ENCODE measurements at regions not wholly inside any gene's neighbourhood (a gene's known extent, or its start where the extent isn't known, plus 50 kb on each side); places are given as distances from the start of the nearest gene placed in this dataset.

DNA sequence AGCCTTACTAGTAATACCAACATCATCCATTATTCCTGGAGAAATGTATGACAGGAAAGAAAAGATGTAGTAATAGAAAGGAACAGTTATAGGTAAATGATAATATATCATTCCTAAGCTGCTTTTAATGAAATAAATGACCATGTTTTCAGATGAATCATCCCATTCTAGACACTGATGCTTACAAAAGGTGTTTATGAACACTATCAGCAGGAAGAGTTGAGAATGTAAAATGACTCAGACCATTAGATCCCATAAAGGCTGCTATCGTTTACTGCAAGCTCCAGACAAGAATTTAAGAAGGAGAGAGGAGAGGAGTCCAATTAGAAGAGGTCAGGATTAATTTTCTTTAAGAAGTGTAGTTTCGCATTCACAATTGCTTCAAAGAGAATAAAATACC is 1033.5 kb downstream of the EFNA5 start (continued):
- TF ChIP-seq CBX3 (IDR thresholded peaks at IDR 0.05; ENCODE audit: low read depth) (no peak), FOSL1 (IDR thresholded peaks at IDR 0.05; ENCODE audit: low read depth) (no peak)

DNA sequence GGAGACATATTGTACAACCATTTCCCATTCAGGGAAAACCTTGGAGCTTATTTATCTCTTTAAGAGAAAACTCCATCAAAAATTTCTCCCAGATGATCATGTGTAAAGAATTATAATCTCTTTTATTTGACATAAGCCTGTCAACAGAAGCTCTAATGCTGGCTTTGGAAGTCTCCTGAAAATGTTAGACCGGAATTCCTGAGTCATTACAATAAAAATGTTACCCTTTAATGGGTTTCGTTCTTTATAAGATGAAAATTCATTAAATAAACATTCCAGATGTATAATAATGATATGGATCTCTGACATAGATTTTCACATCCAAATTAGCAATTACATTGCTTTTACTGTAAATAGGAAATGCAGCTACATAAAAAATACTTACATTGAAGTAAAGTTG is 1036.4 kb downstream of the EFNA5 start:
- intact Hi-C loops (cut with micrococcal nuclease) = no loop called here
- BruUV-seq (replicated peaks) = no TSS peak
- no peak overlapping the region for H3K4me2 ChIP-seq (ENCODE audit: low read length)

More for the DNA sequence above, 1036.4 kb downstream of the EFNA5 start:
- no peaks in the 10 kb centered on the region for H3K4me1 ChIP-seq (ENCODE audit: control insufficient read depth in 1 of 2, insufficient read depth in 2 of 2, low read length in 2 of 2)
- no peak for TF ChIP-seq EGR1 (IDR thresholded peaks at IDR 0.05; ENCODE audit: low read depth)
- TF ChIP-seq, protein P1, sequence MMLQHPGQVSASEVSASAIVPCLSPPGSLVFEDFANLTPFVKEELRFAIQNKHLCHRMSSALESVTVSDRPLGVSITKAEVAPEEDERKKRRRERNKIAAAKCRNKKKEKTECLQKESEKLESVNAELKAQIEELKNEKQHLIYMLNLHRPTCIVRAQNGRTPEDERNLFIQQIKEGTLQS (IDR thresholded peaks at IDR 0.05) = no peak
- no peak for TF ChIP-seq FOSL1 (IDR thresholded peaks at IDR 0.05; ENCODE audit: low read depth)
- TF ChIP-seq, protein P2, sequence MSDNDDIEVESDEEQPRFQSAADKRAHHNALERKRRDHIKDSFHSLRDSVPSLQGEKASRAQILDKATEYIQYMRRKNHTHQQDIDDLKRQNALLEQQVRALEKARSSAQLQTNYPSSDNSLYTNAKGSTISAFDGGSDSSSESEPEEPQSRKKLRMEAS (IDR thresholded peaks at IDR 0.05) = no peak
- TF ChIP-seq, protein P3, sequence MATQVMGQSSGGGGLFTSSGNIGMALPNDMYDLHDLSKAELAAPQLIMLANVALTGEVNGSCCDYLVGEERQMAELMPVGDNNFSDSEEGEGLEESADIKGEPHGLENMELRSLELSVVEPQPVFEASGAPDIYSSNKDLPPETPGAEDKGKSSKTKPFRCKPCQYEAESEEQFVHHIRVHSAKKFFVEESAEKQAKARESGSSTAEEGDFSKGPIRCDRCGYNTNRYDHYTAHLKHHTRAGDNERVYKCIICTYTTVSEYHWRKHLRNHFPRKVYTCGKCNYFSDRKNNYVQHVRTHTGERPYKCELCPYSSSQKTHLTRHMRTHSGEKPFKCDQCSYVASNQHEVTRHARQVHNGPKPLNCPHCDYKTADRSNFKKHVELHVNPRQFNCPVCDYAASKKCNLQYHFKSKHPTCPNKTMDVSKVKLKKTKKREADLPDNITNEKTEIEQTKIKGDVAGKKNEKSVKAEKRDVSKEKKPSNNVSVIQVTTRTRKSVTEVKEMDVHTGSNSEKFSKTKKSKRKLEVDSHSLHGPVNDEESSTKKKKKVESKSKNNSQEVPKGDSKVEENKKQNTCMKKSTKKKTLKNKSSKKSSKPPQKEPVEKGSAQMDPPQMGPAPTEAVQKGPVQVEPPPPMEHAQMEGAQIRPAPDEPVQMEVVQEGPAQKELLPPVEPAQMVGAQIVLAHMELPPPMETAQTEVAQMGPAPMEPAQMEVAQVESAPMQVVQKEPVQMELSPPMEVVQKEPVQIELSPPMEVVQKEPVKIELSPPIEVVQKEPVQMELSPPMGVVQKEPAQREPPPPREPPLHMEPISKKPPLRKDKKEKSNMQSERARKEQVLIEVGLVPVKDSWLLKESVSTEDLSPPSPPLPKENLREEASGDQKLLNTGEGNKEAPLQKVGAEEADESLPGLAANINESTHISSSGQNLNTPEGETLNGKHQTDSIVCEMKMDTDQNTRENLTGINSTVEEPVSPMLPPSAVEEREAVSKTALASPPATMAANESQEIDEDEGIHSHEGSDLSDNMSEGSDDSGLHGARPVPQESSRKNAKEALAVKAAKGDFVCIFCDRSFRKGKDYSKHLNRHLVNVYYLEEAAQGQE (IDR thresholded peaks at IDR 0.05; ENCODE audit: low read depth) = no peak
- no peak for TF ChIP-seq EZH2 (IDR thresholded peaks at IDR 0.05)
- TF ChIP-seq JUND (IDR thresholded peaks at IDR 0.05) = no peak
- TF ChIP-seq, protein P4, sequence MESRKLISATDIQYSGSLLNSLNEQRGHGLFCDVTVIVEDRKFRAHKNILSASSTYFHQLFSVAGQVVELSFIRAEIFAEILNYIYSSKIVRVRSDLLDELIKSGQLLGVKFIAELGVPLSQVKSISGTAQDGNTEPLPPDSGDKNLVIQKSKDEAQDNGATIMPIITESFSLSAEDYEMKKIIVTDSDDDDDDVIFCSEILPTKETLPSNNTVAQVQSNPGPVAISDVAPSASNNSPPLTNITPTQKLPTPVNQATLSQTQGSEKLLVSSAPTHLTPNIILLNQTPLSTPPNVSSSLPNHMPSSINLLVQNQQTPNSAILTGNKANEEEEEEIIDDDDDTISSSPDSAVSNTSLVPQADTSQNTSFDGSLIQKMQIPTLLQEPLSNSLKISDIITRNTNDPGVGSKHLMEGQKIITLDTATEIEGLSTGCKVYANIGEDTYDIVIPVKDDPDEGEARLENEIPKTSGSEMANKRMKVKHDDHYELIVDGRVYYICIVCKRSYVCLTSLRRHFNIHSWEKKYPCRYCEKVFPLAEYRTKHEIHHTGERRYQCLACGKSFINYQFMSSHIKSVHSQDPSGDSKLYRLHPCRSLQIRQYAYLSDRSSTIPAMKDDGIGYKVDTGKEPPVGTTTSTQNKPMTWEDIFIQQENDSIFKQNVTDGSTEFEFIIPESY (IDR thresholded peaks at IDR 0.05; ENCODE audit: extremely low read depth, insufficient replicate concordance, low read length) = no peak
- no peak for TF ChIP-seq ZFX (IDR thresholded peaks at IDR 0.05)
- no peak for TF ChIP-seq SRF (IDR thresholded peaks at IDR 0.05; ENCODE audit: low read depth)
- TF ChIP-seq, protein P5, sequence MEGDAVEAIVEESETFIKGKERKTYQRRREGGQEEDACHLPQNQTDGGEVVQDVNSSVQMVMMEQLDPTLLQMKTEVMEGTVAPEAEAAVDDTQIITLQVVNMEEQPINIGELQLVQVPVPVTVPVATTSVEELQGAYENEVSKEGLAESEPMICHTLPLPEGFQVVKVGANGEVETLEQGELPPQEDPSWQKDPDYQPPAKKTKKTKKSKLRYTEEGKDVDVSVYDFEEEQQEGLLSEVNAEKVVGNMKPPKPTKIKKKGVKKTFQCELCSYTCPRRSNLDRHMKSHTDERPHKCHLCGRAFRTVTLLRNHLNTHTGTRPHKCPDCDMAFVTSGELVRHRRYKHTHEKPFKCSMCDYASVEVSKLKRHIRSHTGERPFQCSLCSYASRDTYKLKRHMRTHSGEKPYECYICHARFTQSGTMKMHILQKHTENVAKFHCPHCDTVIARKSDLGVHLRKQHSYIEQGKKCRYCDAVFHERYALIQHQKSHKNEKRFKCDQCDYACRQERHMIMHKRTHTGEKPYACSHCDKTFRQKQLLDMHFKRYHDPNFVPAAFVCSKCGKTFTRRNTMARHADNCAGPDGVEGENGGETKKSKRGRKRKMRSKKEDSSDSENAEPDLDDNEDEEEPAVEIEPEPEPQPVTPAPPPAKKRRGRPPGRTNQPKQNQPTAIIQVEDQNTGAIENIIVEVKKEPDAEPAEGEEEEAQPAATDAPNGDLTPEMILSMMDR (IDR thresholded peaks at IDR 0.05 in 2 of 3, conservative IDR thresholded peaks at IDR 0.05 in 1 of 3; ENCODE audit: borderline replicate concordance in 1 of 3, insufficient read depth in 1 of 3, low read depth in 2 of 3, low read length in 2 of 3) = no peak
- TF ChIP-seq ZNF274 (IDR thresholded peaks at IDR 0.05; ENCODE audit: low read depth, low read length) = no peak
- no peak for TF ChIP-seq RAD21 (IDR thresholded peaks at IDR 0.05; ENCODE audit: low read depth)
- no peak for TF ChIP-seq EZH2phosphoT487 (IDR thresholded peaks at IDR 0.05; ENCODE audit: borderline replicate concordance)
- no peak for TF ChIP-seq POLR2A (IDR thresholded peaks at IDR 0.05; ENCODE audit: borderline replicate concordance, extremely low read depth, insufficient read depth, insufficient read length)
- TF ChIP-seq TCF7L2 (IDR thresholded peaks at IDR 0.05; ENCODE audit: borderline replicate concordance, extremely low read depth, insufficient read depth, insufficient read length) = no peak
- TF ChIP-seq ELF1 (IDR thresholded peaks at IDR 0.05; ENCODE audit: borderline replicate concordance, low read depth) = no peak
- TF ChIP-seq SP1 (IDR thresholded peaks at IDR 0.05; ENCODE audit: low read depth) = no peak
- no peak for TF ChIP-seq SIN3A (IDR thresholded peaks at IDR 0.05; ENCODE audit: low read depth)
- TF ChIP-seq CEBPB (IDR thresholded peaks at IDR 0.05; ENCODE audit: low read depth) = no peak
- POLR2A ChIA-PET = no interaction called here
- H4K20me1 ChIP-seq (ENCODE audit: insufficient read depth) = no peaks in the 10 kb centered on the region
- no peak overlapping the region for H3K4me3 ChIP-seq (replicated peaks in 1 of 2; ENCODE audit: low read depth in 1 of 2, low read length in 2 of 2)
- peak overlapping the region; percentile 71 for H2AFZ ChIP-seq (ENCODE audit: low read depth, low read length, poor library complexity, severe bottlenecking)
- no peaks in the 10 kb centered on the region for H3K9me3 ChIP-seq (ENCODE audit: control insufficient read depth in 1 of 2, insufficient read depth in 1 of 2, low read depth in 1 of 2, low read length in 2 of 2)
- H3K9me2 ChIP-seq (ENCODE audit: insufficient read depth) = no peaks in the 10 kb centered on the region
- H3K79me2 ChIP-seq (ENCODE audit: insufficient read depth, low read length) = no peaks in the 10 kb centered on the region
- CTCF ChIA-PET = no interaction called here
- no peak overlapping the region for H3K9ac ChIP-seq (ENCODE audit: low read length)
- no peaks in the 10 kb centered on the region for H3K27me3 ChIP-seq (ENCODE audit: insufficient read depth, low read length)
- no peaks in the 10 kb centered on the region for H3K36me3 ChIP-seq (ENCODE audit: control insufficient read depth in 1 of 2, insufficient read depth in 2 of 2, low read length in 2 of 2)
- H3K27ac ChIP-seq (ENCODE audit: low read depth, low read length) = no peak overlapping the region
- DNase-seq (ENCODE audit: low read depth, low spot score) (no peak), ATAC-seq (no peak)
- RAD21 ChIA-PET (ENCODE audit: low non-redundant PET in 1 of 2, low total read pairs in 2 of 2, uncharacterized antibody in 2 of 2, unreplicated experiment in 2 of 2) = no interaction called here

All from HCT116 (cell line).